Mesendoderm (in vitro differentiated cells): ENCODE measurements at regions not wholly inside any gene's neighbourhood (a gene's known extent, or its start where the extent isn't known, plus 50 kb on each side); places are given as distances from the start of the nearest gene placed in this dataset.
"Not testable (repeated sequence)": the region's sequence is repeated elsewhere in the genome, so short reads cannot be mapped to it uniquely, and the experiment has no call there.

ENCODE experiments used
- DNase-seq: peaks from one replicate; pipeline ENCODE4 v3.0.0; 2013
- H2AK5ac ChIP-seq: 2 replicates; pipeline ENCODE4 v1.6.1; 2013; ENCODE audit warnings: low read length, inconsistent platforms
- H2BK120ac ChIP-seq: 2 replicates; pipeline ENCODE4 v1.6.1; 2013; ENCODE audit warnings: low read depth, mild to moderate bottlenecking, low read length, moderate library complexity, mixed read lengths
- H2BK15ac ChIP-seq: replicated peaks from 2 replicates; pipeline ENCODE4 v1.6.1; 2013; ENCODE audit warnings: low read depth, mild to moderate bottlenecking, moderate library complexity
- H2BK5ac ChIP-seq: 2 replicates; pipeline ENCODE4 v1.6.1; 2013; ENCODE audit warnings: low read length, inconsistent platforms
- H3K18ac ChIP-seq: 2 replicates; pipeline ENCODE4 v1.6.1; 2013; ENCODE audit warnings: mild to moderate bottlenecking, low read length, mixed read lengths
- H3K23ac ChIP-seq: one replicate; pipeline ENCODE4 v1.6.1; 2013; ENCODE audit warnings: low read length
- H3K27ac ChIP-seq: 2 replicates; pipeline ENCODE4 v1.5.1; 2013; ENCODE audit warnings: low read depth, mild to moderate bottlenecking, inconsistent platforms, low read length, moderate library complexity
- H3K27me3 ChIP-seq: 2 replicates; pipeline ENCODE4 v1.6.1; 2013; ENCODE audit warnings: low read length, control low read depth, mild to moderate bottlenecking, inconsistent platforms; ENCODE audit not compliant: insufficient read depth, poor library complexity
- H3K36me3 ChIP-seq: 2 replicates; pipeline ENCODE4 v1.6.1; 2013; ENCODE audit warnings: low read length, inconsistent platforms; ENCODE audit not compliant: control insufficient read depth, insufficient read depth
- H3K4ac ChIP-seq: one replicate; pipeline ENCODE4 v1.6.1; 2013; ENCODE audit warnings: low read depth, mild to moderate bottlenecking, low read length, moderate library complexity
- H3K4me1 ChIP-seq: 2 replicates; pipeline ENCODE4 v1.6.1; 2013; ENCODE audit warnings: low read depth, low read length, inconsistent platforms; ENCODE audit not compliant: control insufficient read depth
- H3K4me2 ChIP-seq: 2 replicates; pipeline ENCODE4 v1.6.1; 2013; ENCODE audit warnings: low read length
- H3K4me3 ChIP-seq: 2 replicates; pipeline ENCODE4 v1.5.1; 2013; ENCODE audit warnings: mild to moderate bottlenecking, low read length
- H3K56ac ChIP-seq: one replicate; pipeline ENCODE4 v1.6.1; 2013; ENCODE audit warnings: low read length
- H3K79me1 ChIP-seq: 2 replicates; pipeline ENCODE4 v1.6.1; 2013; ENCODE audit warnings: low read length, inconsistent platforms
- H3K79me2 ChIP-seq: 2 replicates; pipeline ENCODE4 v1.6.1; 2013; ENCODE audit warnings: mild to moderate bottlenecking, low read length; ENCODE audit not compliant: control insufficient read depth, insufficient read depth
- H3K9ac ChIP-seq: 2 replicates; pipeline ENCODE4 v1.6.1; 2013; ENCODE audit warnings: low read length, inconsistent platforms
- H4K5ac ChIP-seq: one replicate; pipeline ENCODE4 v1.6.1; 2013; ENCODE audit warnings: low read length
- H4K8ac ChIP-seq: one replicate; pipeline ENCODE4 v1.6.1; 2013; ENCODE audit warnings: low read depth, mild to moderate bottlenecking, control low read depth, low read length, moderate library complexity
- WGBS: extraction: QIAGEN DNeasy Blood & Tissue Kit; methylation state at CpG from one replicate; pipeline ENCODE4 v1.1.7; 2013; ENCODE audit warnings: low lambda C conversion rate, missing lambda C conversion rate; ENCODE audit not compliant: insufficient coverage; ENCODE audit errors: extremely low coverage; 5-methylcytosine and 5-hydroxymethylcytosine counted together

- Histone ChIP-seq H3K27me3 (no peaks in the 10 kb centered on the region), H3K56ac (no peak overlapping the region), H4K8ac (no peak overlapping the region), H3K27ac (no peak overlapping the region), H3K4ac (no peak overlapping the region), H2BK5ac (no peak overlapping the region), H3K9ac (no peak overlapping the region), H4K5ac (no peak overlapping the region), H3K18ac (no peak overlapping the region), H3K4me1 (no peaks in the 10 kb centered on the region), H3K79me2 (no peaks in the 10 kb centered on the region), H3K23ac (no peak overlapping the region), H3K36me3 (no peaks in the 10 kb centered on the region), H2AK5ac (no peak overlapping the region), H3K79me1 (no peaks in the 10 kb centered on the region), H3K4me3 (no peak overlapping the region), H2BK15ac (no peak overlapping the region), H3K4me2 (no peak overlapping the region), H2BK120ac (no peak overlapping the region)
- WGBS = no CpG with 5 or more reads among the region's 3 CpGs
- DNase-seq = no peak
Observed at GRCh38 chr5:92022415-92023140, 639.5 kb upstream of the ARRDC3 start.

- H3K27ac ChIP-seq = no peak overlapping the region
- H4K8ac ChIP-seq = no peak overlapping the region
- H2BK15ac ChIP-seq = no peak overlapping the region
- H4K5ac ChIP-seq = no peak overlapping the region
- no peak for DNase-seq
- H3K79me2 ChIP-seq = no peaks in the 10 kb centered on the region
- H3K9ac ChIP-seq = no peak overlapping the region
- no peak overlapping the region for H3K4ac ChIP-seq
- no peak overlapping the region for H3K18ac ChIP-seq
- no peaks in the 10 kb centered on the region for H3K27me3 ChIP-seq
- H3K4me3 ChIP-seq = no peak overlapping the region
- H3K36me3 ChIP-seq = no peaks in the 10 kb centered on the region
- WGBS = no CpG with 5 or more reads among the region's 2 CpGs
- no peak overlapping the region for H2BK120ac ChIP-seq
- H2AK5ac ChIP-seq = no peak overlapping the region
- H2BK5ac ChIP-seq = no peak overlapping the region
- no peaks in the 10 kb centered on the region for H3K4me1 ChIP-seq
- no peak overlapping the region for H3K56ac ChIP-seq
- H3K23ac ChIP-seq = no peak overlapping the region
- H3K4me2 ChIP-seq = no peak overlapping the region
- no peaks in the 10 kb centered on the region for H3K79me1 ChIP-seq
Observed at GRCh38 chr5:92019376-92019990, 636.4 kb upstream of the ARRDC3 start.

DNA sequence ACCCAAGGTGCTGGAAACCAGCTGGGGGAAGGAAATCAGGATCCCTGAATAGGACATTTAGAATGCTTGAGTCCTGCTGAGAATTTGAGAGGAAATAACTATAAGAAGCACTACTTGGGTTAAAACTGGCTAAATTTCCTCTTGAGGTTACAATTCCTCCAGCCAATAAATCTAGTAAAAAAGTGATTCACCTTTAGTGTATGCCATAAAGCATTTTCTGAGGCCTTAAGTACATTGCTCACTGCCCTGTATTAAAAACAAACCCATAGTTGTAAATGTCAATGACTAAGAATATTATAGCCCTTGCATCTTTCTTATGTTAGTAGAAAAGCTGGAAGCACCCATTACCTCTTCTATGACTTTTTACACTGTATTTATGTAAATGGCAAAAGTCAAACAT is 634.7 kb upstream of the ARRDC3 start:
- no peaks in the 10 kb centered on the region for H3K27me3 ChIP-seq
- no peak overlapping the region for H2BK120ac ChIP-seq
- H3K9ac ChIP-seq = no peak overlapping the region
- H4K8ac ChIP-seq = no peak overlapping the region
- H3K79me2 ChIP-seq = no peaks in the 10 kb centered on the region
- H3K4ac ChIP-seq = no peak overlapping the region
- no peaks in the 10 kb centered on the region for H3K4me1 ChIP-seq
- no peaks in the 10 kb centered on the region for H3K36me3 ChIP-seq
- H2BK15ac ChIP-seq = no peak overlapping the region
- no peak overlapping the region for H2BK5ac ChIP-seq
- H3K79me1 ChIP-seq = no peaks in the 10 kb centered on the region
- H4K5ac ChIP-seq = no peak overlapping the region
- no peak overlapping the region for H3K4me2 ChIP-seq
- H3K56ac ChIP-seq = no peak overlapping the region
- no peak overlapping the region for H2AK5ac ChIP-seq
- no peak overlapping the region for H3K18ac ChIP-seq
- no peak overlapping the region for H3K27ac ChIP-seq
- no peak for DNase-seq
- no peak overlapping the region for H3K23ac ChIP-seq
- H3K4me3 ChIP-seq = no peak overlapping the region

- H3K79me1 ChIP-seq, H3K23ac ChIP-seq, H3K4me2 ChIP-seq, H3K4me3 ChIP-seq, H2AK5ac ChIP-seq, H4K8ac ChIP-seq, H3K18ac ChIP-seq, H2BK15ac ChIP-seq, H3K79me2 ChIP-seq, H2BK5ac ChIP-seq, DNase-seq, H3K4ac ChIP-seq, H2BK120ac ChIP-seq, H3K9ac ChIP-seq, H3K27me3 ChIP-seq, H4K5ac ChIP-seq, H3K27ac ChIP-seq, H3K4me1 ChIP-seq, H3K36me3 ChIP-seq, H3K56ac ChIP-seq: not testable (repeated sequence)
- WGBS = no CpG with 5 or more reads among the region's 1 CpG
Observed at GRCh38 chr5:92011845-92012244, 628.7 kb upstream of the ARRDC3 start.

GRCh38 chr5:92003806-92004205 is 620.7 kb upstream of the ARRDC3 start:
- Histone ChIP-seq H3K27ac (no peak overlapping the region), H3K4me3 (no peak overlapping the region), H2AK5ac (no peak overlapping the region), H2BK15ac (no peak overlapping the region), H4K8ac (no peak overlapping the region), H3K9ac (no peak overlapping the region), H3K4me2 (no peak overlapping the region), H4K5ac (no peak overlapping the region), H3K79me1 (no peaks in the 10 kb centered on the region), H3K36me3 (no peaks in the 10 kb centered on the region), H3K56ac (no peak overlapping the region), H3K23ac (no peak overlapping the region), H3K4me1 (no peaks in the 10 kb centered on the region), H3K79me2 (no peaks in the 10 kb centered on the region), H2BK120ac (no peak overlapping the region), H3K4ac (no peak overlapping the region), H3K18ac (no peak overlapping the region), H2BK5ac (no peak overlapping the region), H3K27me3 (no peaks in the 10 kb centered on the region)
- no peak for DNase-seq
- WGBS = no CpG with 5 or more reads among the region's 5 CpGs
